Esophagus muscularis mucosa (tissue), 4 donors: ENCODE measurements at regions not wholly inside any gene's neighbourhood (a gene's known extent, or its start where the extent isn't known, plus 50 kb on each side); places are given as distances from the start of the nearest gene placed in this dataset.

ENCODE experiments used
- DNase-seq: peaks from one replicate; pipeline ENCODE4 v3.0.0-alpha.2; 2017; ENCODE audit errors: extremely low spot score
- H3K27ac ChIP-seq, 4 donors: fragments of 200-600 bp; sonication (generic); replicated peaks in 1 of 4; 1 replicate in 3 of 4; 2 replicates in 1 of 4; pipeline ENCODE4 v1.5.1; 2016 to 2019; ENCODE audit warnings: mild to moderate bottlenecking in 1 of 4
- H3K27me3 ChIP-seq, 4 donors: fragments of 200-600 bp; sonication (generic); one replicate each; pipeline versions ENCODE4 v1.5.1 to v1.6.0; 2016 to 2019
- H3K36me3 ChIP-seq, 4 donors: fragments of 200-600 bp; sonication (generic); one replicate each; pipeline ENCODE4 v1.5.1; 2016 to 2019
- H3K4me1 ChIP-seq, 4 donors: fragments of 200-600 bp; sonication (generic); one replicate each; pipeline ENCODE4 v1.5.1; 2016 to 2019
- H3K4me3 ChIP-seq, 4 donors: fragments of 200-600 bp; sonication (generic); 1 replicate in 2 of 4; 2 replicates in 2 of 4; pipeline ENCODE4 v1.5.1; 2016 to 2019; ENCODE audit warnings: mild to moderate bottlenecking in 4 of 4, moderate library complexity in 1 of 4
- H3K9me3 ChIP-seq, 4 donors: fragments of 200-600 bp; sonication (generic); 1 replicate in 3 of 4; 2 replicates in 1 of 4; pipeline ENCODE4 v1.5.1; 2016 to 2019
- EP300 ChIP-seq: sonication (generic); formaldehyde crosslinking; IDR thresholded peaks from one replicate; pipeline ENCODE4 v1.6.1; 2017; ENCODE audit warnings: antibody characterized with exemption
- POLR2A ChIP-seq: fragments of 450-650 bp; IDR thresholded peaks from one replicate; pipeline ENCODE4 v1.6.1; 2017; ENCODE audit warnings: antibody characterized with exemption, moderate library complexity, mild to moderate bottlenecking, low read depth
- POLR2AphosphoS5 ChIP-seq, 2 donors: sonication (generic); formaldehyde crosslinking; IDR thresholded peaks; one replicate each; pipeline ENCODE4 v1.6.1; 2017; ENCODE audit warnings: antibody characterized with exemption in 2 of 2
- WGBS: methylation state at CpG from one replicate; pipeline ENCODE4 v1.1.5; 2018; 5-methylcytosine and 5-hydroxymethylcytosine counted together
- intact Hi-C: fragments of 100-400 bp; cut with DNase I; formaldehyde crosslinking; loops from one replicate; pipeline ENCODE4 v1.15.1; 2023
- TF ChIP-seq, protein P1 (sequence below), 3 experiments: fragments of 200-600 bp in 2 of 3; fragments of 450-650 bp in 1 of 3; sonication (generic) in 2 of 3; IDR thresholded peaks; one replicate each; pipeline ENCODE4 v1.5.1; 2017 to 2019; ENCODE audit warnings: antibody characterized with exemption in 3 of 3, mild to moderate bottlenecking in 2 of 3, moderate library complexity in 1 of 3

DNA sequence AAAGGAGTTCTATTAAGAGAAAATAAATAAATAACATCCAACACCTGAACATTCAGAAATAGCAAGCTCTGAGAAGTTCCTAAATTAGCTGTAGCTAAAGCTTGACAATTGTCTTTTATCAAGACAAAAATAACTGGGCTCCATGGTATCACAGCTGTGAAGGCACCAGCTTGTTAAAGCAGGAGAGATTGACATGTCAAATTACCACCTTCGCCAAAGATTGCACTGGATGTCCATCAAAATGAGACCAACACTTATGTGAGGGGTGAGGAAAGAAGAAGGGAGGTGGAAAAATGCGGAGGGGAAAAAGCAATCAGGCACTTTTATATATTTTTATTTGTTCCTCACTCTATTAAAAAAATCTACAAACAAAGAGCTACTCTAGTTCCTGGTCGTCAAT lies 1827.5 kb upstream of the RAG2 start:
- intact Hi-C loops: no loop called here
- 69% methylated on average over 3 of the region's 3 CpGs for WGBS
- TF ChIP-seq, protein P1, sequence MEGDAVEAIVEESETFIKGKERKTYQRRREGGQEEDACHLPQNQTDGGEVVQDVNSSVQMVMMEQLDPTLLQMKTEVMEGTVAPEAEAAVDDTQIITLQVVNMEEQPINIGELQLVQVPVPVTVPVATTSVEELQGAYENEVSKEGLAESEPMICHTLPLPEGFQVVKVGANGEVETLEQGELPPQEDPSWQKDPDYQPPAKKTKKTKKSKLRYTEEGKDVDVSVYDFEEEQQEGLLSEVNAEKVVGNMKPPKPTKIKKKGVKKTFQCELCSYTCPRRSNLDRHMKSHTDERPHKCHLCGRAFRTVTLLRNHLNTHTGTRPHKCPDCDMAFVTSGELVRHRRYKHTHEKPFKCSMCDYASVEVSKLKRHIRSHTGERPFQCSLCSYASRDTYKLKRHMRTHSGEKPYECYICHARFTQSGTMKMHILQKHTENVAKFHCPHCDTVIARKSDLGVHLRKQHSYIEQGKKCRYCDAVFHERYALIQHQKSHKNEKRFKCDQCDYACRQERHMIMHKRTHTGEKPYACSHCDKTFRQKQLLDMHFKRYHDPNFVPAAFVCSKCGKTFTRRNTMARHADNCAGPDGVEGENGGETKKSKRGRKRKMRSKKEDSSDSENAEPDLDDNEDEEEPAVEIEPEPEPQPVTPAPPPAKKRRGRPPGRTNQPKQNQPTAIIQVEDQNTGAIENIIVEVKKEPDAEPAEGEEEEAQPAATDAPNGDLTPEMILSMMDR (IDR thresholded peaks at IDR 0.05): no peak
- TF ChIP-seq POLR2A (no peak), EP300 (no peak), POLR2AphosphoS5 (IDR thresholded peaks at IDR 0.05) (no peak)
- Histone ChIP-seq H3K36me3 (no peaks in the 10 kb centered on the region), H3K27me3 (no peaks in the 10 kb centered on the region), H3K4me3 (no peak overlapping the region), H3K27ac (no peak overlapping the region), H3K4me1 (no peaks in the 10 kb centered on the region), H3K9me3 (no peaks in the 10 kb centered on the region)
- no peak for DNase-seq

- Histone ChIP-seq H3K4me1 (no peaks in the 10 kb centered on the region), H3K27me3 (no peaks in the 10 kb centered on the region), H3K4me3 (no peak overlapping the region), H3K27ac (no peak overlapping the region), H3K9me3 (no peaks in the 10 kb centered on the region), H3K36me3 (no peaks in the 10 kb centered on the region)
- TF ChIP-seq, protein P1 (IDR thresholded peaks at IDR 0.05): no peak
- TF ChIP-seq EP300: no peak
- TF ChIP-seq POLR2A: no peak
- TF ChIP-seq POLR2AphosphoS5 (IDR thresholded peaks at IDR 0.05): no peak
- intact Hi-C loops: no loop called here
- 53% methylated on average over 2 of the region's 2 CpGs for WGBS
- DNase-seq: no peak
Measured at GRCh38 chr11:38423042-38423441, 1825.0 kb upstream of the RAG2 start.

- 50% methylated on average over 4 of the region's 4 CpGs for WGBS
- no peak for DNase-seq
- intact Hi-C loops: no loop called here
- no peaks in the 10 kb centered on the region for H3K36me3 ChIP-seq
- no peaks in the 10 kb centered on the region for H3K4me1 ChIP-seq
- H3K9me3 ChIP-seq: peaks cover 0 to 4% (median 0%) of the 10 kb centered on the region in 4 donors
- H3K27ac ChIP-seq: no peak overlapping the region
- TF ChIP-seq POLR2A (no peak), POLR2AphosphoS5 (IDR thresholded peaks at IDR 0.05) (no peak), EP300 (no peak)
- TF ChIP-seq, protein P1 (IDR thresholded peaks at IDR 0.05): no peak
- H3K27me3 ChIP-seq: no peaks in the 10 kb centered on the region
- H3K4me3 ChIP-seq: no peak overlapping the region
Measured at GRCh38 chr11:38416141-38416540, 1818.1 kb upstream of the RAG2 start.

GRCh38 chr11:38411149-38411548 lies 1813.1 kb upstream of the RAG2 start:
- intact Hi-C loops: no loop called here
- H3K27me3 ChIP-seq: no peaks in the 10 kb centered on the region
- no peak overlapping the region for H3K27ac ChIP-seq
- DNase-seq: no peak
- no peaks in the 10 kb centered on the region for H3K36me3 ChIP-seq
- no peak overlapping the region for H3K4me3 ChIP-seq
- TF ChIP-seq POLR2AphosphoS5 (IDR thresholded peaks at IDR 0.05): no peak
- TF ChIP-seq, protein P1 (IDR thresholded peaks at IDR 0.05): no peak
- TF ChIP-seq POLR2A: no peak
- no peak for TF ChIP-seq EP300
- no peaks in the 10 kb centered on the region for H3K4me1 ChIP-seq
- WGBS: 68% methylated on average over 2 of the region's 2 CpGs
- no peaks in the 10 kb centered on the region for H3K9me3 ChIP-seq

- Histone ChIP-seq H3K36me3 (no peaks in the 10 kb centered on the region), H3K4me1 (no peaks in the 10 kb centered on the region), H3K27ac (no peak overlapping the region), H3K27me3 (no peaks in the 10 kb centered on the region), H3K9me3 (peaks cover 0 to 5% (median 0%) of the 10 kb centered on the region in 4 donors), H3K4me3 (no peak overlapping the region)
- intact Hi-C loops: no loop called here
- no peak for TF ChIP-seq POLR2AphosphoS5 (IDR thresholded peaks at IDR 0.05)
- no peak for TF ChIP-seq POLR2A
- no peak for TF ChIP-seq EP300
- TF ChIP-seq, protein P1 (IDR thresholded peaks at IDR 0.05): no peak
- WGBS: 71% methylated on average over 4 of the region's 4 CpGs
- no peak for DNase-seq
Measured at GRCh38 chr11:38402063-38402462, 1804.0 kb upstream of the RAG2 start.
